ENCODE measurements at regions not wholly inside any gene's neighbourhood (a gene's known extent, or its start where the extent isn't known, plus 50 kb on each side); places are given as distances from the start of the nearest gene placed in this dataset.

DNA sequence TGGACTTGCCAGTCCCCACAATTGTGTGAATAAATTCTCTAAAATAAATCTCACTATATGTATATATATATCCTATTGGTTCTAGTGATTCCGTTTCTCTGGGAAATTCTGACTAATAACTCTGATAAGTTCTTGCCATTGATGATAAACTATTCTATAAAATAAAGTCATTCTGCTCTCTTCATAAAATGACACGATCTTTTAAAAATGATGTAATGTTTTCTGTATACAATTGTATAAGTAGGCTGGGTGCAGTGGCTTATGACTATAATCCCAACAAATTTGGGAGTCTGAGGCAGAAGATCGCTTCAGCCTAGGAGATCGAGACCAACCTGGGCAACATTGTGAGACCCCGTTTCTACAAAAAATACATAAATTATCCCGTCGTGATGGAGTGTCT is 541.0 kb upstream of the ADGRL4 start (continued):
- TF ChIP-seq, protein P1, sequence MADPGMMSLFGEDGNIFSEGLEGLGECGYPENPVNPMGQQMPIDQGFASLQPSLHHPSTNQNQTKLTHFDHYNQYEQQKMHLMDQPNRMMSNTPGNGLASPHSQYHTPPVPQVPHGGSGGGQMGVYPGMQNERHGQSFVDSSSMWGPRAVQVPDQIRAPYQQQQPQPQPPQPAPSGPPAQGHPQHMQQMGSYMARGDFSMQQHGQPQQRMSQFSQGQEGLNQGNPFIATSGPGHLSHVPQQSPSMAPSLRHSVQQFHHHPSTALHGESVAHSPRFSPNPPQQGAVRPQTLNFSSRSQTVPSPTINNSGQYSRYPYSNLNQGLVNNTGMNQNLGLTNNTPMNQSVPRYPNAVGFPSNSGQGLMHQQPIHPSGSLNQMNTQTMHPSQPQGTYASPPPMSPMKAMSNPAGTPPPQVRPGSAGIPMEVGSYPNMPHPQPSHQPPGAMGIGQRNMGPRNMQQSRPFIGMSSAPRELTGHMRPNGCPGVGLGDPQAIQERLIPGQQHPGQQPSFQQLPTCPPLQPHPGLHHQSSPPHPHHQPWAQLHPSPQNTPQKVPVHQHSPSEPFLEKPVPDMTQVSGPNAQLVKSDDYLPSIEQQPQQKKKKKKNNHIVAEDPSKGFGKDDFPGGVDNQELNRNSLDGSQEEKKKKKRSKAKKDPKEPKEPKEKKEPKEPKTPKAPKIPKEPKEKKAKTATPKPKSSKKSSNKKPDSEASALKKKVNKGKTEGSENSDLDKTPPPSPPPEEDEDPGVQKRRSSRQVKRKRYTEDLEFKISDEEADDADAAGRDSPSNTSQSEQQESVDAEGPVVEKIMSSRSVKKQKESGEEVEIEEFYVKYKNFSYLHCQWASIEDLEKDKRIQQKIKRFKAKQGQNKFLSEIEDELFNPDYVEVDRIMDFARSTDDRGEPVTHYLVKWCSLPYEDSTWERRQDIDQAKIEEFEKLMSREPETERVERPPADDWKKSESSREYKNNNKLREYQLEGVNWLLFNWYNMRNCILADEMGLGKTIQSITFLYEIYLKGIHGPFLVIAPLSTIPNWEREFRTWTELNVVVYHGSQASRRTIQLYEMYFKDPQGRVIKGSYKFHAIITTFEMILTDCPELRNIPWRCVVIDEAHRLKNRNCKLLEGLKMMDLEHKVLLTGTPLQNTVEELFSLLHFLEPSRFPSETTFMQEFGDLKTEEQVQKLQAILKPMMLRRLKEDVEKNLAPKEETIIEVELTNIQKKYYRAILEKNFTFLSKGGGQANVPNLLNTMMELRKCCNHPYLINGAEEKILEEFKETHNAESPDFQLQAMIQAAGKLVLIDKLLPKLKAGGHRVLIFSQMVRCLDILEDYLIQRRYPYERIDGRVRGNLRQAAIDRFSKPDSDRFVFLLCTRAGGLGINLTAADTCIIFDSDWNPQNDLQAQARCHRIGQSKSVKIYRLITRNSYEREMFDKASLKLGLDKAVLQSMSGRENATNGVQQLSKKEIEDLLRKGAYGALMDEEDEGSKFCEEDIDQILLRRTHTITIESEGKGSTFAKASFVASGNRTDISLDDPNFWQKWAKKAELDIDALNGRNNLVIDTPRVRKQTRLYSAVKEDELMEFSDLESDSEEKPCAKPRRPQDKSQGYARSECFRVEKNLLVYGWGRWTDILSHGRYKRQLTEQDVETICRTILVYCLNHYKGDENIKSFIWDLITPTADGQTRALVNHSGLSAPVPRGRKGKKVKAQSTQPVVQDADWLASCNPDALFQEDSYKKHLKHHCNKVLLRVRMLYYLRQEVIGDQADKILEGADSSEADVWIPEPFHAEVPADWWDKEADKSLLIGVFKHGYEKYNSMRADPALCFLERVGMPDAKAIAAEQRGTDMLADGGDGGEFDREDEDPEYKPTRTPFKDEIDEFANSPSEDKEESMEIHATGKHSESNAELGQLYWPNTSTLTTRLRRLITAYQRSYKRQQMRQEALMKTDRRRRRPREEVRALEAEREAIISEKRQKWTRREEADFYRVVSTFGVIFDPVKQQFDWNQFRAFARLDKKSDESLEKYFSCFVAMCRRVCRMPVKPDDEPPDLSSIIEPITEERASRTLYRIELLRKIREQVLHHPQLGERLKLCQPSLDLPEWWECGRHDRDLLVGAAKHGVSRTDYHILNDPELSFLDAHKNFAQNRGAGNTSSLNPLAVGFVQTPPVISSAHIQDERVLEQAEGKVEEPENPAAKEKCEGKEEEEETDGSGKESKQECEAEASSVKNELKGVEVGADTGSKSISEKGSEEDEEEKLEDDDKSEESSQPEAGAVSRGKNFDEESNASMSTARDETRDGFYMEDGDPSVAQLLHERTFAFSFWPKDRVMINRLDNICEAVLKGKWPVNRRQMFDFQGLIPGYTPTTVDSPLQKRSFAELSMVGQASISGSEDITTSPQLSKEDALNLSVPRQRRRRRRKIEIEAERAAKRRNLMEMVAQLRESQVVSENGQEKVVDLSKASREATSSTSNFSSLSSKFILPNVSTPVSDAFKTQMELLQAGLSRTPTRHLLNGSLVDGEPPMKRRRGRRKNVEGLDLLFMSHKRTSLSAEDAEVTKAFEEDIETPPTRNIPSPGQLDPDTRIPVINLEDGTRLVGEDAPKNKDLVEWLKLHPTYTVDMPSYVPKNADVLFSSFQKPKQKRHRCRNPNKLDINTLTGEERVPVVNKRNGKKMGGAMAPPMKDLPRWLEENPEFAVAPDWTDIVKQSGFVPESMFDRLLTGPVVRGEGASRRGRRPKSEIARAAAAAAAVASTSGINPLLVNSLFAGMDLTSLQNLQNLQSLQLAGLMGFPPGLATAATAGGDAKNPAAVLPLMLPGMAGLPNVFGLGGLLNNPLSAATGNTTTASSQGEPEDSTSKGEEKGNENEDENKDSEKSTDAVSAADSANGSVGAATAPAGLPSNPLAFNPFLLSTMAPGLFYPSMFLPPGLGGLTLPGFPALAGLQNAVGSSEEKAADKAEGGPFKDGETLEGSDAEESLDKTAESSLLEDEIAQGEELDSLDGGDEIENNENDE (IDR thresholded peaks at IDR 0.05; ENCODE audit: insufficient replicate concordance, low read length) = no peak
- TF ChIP-seq TAF7 (optimal IDR thresholded peaks at IDR 0.05; ENCODE audit: borderline replicate concordance, low read depth, low read length) (no peak), HDAC6 (IDR thresholded peaks at IDR 0.05; ENCODE audit: low read depth, low read length) (no peak), POLR2A (IDR thresholded peaks at IDR 0.05; ENCODE audit: control extremely low read depth in 1 of 2, low read depth in 2 of 2, low read length in 2 of 2) (no peak), CHD1 (IDR thresholded peaks at IDR 0.05; ENCODE audit: low read depth, low read length) (no peak)

All from H1 (cell line).